HG03196 (cell line): ENCODE measurements at regions not wholly inside any gene's neighbourhood (a gene's known extent, or its start where the extent isn't known, plus 50 kb on each side); places are given as distances from the start of the nearest gene placed in this dataset.

Source experiments
- ATAC-seq: cut with Tn5 transposase; IDR thresholded peaks from one replicate; pipeline ENCODE4 v1.9.1; 2021; ENCODE audit not compliant: unreplicated experiment

DNA sequence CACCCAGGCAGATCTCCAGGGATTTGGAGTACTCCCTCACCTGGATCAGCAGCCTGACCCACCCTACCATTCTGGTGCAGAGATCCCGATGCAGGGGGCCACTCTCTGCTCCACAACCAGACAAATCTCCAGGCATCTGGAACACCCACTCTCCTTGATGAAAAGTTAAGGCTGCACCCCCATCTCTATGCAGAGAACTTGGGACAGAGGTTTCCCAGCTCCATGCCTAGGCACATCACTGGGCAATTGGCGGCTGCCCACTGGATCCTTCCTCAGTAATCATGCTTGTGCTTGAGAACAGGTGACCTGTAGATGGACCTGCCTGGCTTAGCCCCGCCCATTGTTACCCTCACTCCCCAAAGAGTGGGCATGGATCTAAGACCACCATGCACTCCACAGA, 624.9 kb downstream of the CBLN2 start:
- ATAC-seq = no peak

DNA sequence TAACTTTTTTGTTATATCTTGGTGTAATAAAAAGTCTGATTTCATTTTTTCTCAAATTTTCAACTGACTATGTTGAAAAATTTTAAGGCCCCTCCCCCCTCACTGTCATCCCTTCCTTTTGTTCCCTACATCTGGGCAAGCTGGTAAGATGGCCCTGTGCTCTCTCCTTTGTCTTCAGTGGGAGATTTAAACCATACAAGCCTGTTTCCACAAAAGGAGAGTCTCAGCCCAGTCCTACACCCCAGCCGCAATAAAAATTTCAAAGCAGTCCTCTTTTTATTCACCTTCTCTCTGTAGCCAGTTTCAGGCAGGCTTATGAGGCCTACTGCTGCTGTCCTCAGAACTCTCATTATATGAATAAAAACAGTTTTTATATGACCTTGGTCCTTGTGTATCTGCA, 630.5 kb downstream of the CBLN2 start:
- ATAC-seq = no peak

DNA sequence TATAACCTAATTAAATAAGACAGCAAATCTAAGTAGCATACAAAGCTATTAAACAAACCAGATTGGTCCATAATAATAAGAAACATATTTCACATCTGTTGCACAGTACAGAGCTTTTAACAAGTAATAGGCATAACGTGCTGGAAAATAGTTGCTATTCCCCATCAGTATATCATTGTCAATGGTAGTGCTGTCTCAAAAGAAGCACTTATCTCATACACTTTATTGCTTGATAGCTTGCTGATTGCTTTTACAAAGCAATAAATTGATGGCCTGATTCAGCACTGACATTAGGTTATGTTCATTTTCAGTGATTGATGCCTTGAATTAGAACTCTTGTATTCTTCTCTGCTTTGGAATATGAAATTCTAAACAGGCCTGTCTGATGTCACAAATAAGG, 641.7 kb downstream of the CBLN2 start:
- no peak for ATAC-seq

DNA sequence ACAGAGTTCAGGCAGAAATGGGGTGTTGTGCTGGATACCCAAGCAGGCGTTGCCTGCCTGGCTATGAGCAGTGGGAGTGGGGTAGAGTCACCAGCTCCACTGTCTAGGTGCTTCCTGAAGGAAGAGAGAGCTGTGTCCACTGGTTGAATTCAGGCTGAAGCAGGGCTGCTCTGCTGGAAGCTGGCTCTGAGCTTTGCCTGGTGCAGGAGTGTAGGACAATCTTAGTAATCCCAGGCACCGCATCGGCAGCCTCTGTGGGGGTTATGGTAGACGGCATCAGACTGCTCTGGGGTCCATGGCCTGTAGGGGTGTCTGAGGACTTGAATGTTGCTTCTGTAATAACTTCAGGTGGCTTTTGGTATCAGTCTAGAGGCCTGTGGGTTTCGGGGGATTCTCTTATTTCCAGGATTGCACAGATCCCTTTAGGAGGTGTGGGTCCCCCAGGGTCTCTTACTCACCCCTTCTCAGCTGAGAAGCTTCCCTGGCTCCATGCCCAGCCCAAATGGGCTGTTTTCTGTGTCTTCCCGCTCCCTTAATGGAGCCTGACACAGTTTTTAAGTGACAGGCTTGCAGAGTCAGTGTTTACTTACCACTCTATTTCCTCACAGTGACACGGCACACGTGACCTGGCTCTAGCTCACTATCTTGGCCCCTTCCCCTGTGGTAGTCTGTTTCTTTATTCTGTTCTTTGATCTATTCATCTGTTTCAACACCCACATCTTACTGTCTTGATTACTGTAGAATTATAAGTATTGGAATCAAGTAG, 644.3 kb downstream of the CBLN2 start:
- ATAC-seq = no peak

DNA sequence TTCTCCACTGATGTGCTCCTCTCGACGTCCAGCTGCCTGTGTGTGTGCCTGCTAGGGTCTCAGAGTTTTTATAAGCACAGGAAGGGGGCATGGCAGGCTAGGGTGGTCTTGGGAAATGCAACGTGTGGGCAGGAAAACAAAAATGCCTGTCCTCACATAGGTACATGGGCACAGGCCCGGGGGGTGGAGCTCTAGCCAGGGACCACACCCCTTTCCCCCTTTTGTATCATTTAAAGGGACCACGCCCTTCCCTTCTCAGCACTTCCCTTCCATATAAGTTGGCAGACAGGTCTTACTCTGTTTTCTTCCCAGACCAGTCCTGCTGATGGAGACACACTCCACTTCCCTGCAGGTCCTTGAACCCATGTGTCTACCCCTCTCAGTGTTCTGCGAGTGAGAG, 645.0 kb downstream of the CBLN2 start:
- no peak for ATAC-seq

DNA sequence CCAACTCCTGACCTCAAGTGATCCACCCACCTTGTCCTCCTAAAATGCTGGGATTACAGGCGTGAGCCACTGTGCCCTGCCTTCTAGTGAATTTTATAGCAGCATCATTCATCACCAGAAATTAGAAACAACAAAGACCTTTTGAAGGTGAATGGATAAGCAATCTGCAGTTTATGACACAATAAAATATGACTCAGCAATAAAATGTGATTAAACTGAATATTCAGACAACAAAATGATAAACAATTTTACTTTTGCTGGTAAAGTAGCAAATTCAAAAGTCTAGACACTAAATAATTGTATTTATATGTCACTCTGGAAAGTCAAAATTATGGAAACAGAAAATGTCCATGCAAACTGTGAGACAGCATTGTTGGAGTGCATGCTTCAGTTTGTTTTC, 656.6 kb downstream of the CBLN2 start:
- no peak for ATAC-seq

DNA sequence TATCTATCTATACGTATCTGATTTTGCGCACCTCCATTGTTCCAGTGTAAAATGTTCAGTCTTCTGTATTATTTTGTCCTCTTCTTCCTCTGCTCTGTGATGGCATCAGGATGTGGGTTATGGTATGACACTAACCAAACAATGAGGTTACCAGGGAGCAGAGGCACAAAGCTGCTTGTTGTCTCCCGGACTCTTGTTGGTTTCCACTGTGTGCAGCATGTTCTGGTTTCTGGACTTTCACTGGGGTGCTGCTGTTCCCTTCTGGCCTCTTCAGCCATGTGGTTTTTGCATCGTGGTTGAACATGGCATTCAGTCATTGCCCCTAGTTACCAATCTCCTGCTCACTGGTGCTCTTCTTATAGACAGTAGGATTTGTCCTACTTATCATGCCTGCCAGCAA, 665.9 kb downstream of the CBLN2 start:
- ATAC-seq = no peak

DNA sequence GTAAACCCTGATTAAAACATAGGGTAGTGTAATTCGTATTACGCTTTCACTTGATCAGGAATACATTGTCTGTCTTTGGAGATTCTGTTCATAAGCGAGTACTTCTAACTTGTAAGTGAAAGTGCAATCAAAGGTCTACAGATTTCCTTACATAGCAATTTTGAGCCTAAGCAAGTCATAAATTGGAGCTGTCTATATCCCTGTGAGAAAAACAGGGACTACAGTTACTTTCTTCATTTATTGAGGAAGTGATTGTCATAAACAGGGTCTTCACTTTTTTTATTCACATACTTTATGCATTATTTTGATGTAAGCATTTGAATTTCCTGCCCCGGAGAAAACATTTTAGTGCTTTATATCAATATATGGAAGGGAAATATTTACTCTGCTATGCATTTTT, 670.4 kb downstream of the CBLN2 start:
- no peak for ATAC-seq

DNA sequence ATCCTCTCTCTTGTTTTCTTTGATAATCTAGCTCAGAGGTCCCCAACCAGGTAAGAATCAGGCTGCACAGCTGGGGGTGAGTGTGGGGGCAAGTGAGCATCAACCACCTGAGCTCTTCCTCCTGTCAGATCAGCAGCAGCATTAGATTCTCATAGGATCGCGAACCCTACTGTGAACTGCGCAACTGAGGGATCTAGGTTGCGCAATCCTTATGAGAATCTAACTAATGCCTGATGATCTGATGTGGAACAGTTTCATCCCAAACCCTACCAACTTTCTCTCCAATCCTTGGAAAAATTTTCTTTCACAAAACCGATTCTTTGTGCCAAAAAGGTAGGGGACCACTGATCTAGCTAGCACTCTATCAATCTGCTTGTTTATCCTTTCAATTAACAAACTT, 678.3 kb downstream of the CBLN2 start:
- no peak for ATAC-seq

DNA sequence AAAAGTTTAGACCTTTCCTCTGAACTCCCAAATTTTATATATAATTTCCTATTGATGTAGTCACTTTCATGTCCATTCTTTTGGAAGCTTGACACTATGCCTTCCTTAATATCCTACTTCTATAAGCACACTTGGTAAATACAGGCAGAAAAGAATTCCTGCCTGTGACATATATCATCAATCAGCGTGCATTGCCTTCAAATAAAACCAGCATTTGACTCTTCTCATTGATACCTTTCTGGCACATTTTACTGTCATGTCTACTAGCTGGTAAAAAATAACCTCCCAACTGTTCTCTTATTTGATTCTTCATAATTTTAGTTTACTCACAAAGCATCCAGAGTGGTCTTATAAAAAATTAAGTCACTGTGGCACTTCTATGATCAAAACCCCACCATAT, 693.5 kb downstream of the CBLN2 start:
- ATAC-seq = no peak

DNA sequence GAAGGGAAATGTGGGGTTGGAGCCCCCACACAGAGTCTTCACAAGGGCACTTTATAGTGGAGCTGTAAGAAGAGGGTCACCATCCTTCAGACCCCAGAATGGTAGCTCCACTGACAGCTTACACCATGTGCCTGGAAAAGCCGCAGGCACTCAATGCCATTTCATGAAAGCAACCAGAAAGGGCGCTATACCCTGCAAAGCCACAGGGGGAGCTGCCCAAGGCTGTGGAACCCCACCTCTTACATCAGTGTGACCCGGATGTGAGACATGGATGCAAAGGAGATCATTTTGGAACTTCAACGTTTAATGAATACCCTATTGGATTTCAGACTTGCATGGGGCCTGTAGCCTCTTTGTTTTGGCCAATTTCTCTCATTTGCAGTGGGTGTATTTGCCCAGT, 694.7 kb downstream of the CBLN2 start:
- no peak for ATAC-seq

DNA sequence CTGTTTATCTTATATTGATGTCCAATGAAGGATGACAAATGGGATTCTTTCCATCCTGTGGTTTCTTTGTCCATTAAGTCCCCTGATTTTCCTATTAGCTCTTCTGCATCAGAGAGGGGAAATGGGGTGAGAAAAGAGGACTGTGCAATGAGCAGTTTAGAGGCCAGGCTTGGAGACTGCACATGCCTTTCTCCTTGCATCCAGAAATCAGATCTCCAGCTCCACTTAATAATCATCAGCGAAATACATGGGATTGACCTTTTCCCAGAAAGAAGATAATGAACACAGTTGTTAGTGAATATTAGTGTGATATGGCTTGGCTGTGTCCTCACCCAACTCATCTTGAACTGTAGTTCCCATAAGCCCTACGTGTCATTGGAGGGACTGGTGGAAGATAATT, 697.4 kb downstream of the CBLN2 start:
- no peak for ATAC-seq

DNA sequence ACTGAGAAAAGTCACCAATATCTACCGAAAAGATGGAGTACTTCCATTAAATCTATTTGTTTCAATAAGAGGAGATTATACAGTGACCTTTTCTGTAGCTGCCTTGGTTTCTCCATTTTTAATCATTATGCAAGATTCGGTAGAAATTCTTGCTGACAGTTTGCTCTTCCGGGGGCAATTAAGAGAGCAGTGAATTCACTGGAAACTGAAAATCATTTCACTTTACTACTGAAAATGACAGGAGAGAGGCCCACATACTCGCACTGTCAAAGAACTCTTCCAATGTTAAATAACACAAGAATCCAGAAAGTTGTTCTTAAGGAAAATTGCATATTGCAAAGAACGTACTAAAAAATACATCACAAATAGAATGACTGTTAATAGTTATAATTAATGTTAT, 699.3 kb downstream of the CBLN2 start:
- ATAC-seq = no peak

DNA sequence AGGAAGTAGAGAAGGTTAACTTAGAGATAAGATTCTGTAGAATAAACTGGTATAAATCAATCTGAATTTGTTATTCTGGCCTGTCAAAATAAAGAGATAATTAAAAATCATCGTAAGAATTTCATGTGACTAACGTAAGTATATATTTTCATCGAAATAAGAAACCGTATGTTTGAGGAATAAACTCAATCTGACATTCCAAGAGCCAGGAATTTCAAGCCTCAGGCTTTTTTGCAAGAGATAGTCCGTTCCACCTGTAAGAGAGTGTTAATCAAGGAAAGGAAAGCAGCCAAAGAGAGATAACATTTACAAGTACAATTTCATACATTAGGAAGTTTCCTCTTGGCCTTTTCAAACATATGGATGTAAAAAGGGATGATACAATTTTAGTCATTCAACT, 701.5 kb downstream of the CBLN2 start:
- no peak for ATAC-seq

DNA sequence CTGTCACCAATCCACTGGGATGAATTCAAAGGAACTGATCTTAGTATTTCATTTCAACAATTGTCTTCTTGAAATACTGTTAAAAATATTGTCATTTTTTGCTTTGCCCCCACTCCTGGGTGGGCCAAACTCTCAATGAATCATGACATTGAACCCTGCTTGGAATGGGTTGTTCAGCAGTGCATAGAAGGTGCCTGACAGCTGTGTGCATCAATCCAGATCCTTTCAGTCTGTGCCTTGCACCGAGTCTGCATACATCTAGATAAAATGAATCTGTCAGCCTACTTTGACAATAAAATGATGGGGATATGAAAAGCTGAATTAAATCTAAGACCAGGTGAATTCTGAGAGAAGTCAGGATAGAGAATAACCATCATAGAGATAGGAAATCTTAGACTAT, 706.6 kb downstream of the CBLN2 start:
- ATAC-seq = no peak

DNA sequence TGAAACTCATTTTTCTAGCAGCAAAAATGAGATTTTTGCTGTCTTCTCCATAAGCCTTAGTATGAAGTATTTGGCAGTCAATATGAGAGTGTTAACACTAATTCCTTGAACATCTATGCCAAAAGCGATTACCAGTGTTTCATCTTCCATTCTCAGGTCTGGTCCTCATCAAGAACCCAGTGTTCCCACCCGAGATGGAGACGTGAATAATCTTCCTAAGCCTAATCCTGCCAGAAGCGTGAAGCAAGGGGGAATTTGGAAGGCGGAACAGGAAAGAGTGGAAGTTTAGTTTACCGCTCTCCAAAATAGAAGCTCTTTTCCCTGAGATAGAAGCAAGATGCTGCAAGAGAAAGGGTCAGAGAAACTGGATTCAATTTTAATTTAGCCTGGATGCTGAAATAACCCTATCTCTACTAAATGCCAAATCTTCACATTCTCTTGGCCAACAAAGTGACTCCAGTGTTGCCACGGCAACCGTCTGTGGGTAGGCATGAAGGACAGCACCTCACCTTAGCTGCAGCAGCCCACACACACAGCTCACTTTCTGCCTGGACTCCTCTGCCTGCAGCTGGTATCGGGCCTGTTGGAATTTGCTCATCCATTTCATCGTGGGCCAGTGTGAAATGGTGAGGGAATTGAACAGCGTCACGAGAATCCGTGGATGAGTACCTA, 711.1 kb downstream of the CBLN2 start:
- ATAC-seq = no peak

DNA sequence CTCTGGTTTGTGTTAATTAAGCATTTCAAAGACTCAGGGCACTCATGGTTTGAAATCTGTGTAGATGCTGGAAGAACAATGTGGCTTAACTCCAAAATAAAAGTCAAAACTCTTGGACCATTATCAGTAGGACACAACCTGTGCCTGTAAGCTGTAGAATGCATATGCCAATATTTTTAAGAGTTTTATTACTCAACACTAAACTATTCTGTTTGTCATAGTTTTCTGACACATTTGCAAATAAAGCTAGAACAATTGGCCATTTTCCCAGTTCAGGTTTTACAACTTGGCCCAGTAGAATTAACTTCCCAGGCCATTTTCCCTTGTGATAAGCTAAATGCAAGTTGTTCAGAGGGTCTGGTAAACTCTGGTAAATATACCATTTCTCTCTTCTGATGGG, 713.1 kb downstream of the CBLN2 start:
- ATAC-seq = no peak

DNA sequence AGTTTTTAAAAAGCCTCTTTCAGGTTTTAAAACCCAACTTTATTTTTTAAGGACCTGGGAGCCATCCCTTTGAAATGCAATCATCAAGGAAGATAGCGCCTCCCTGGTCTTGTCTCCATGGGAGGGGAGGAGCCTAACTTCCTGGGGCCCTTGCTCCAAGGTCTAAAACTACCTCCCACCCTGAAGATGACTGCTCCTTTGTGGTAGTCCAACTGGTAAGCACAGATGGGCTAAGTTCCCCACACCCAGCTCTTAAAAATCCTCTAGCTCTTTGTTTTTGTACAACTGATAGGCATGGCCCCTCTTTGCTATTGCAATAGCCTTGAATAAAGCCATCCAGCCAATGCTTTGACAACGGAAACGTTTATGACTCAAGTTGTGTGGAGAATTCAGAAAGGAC, 716.8 kb downstream of the CBLN2 start:
- ATAC-seq = no peak

DNA sequence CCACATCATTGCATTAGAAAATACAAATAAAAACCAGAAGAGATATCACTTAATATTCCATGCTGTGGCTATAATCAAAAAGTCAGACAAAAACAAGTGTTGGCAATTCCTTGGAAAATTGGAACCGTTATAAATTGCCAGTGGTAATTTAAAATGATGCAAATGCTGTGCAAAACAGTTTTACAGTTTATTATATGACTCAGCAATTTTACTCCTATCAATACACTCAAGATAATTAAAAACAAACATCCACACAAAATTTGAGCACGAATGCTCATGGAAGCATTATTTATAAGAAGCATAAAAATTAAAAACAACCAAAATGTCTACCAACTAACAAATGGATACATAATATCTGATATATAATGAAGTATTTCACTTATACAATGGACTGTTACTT, 728.8 kb downstream of the CBLN2 start:
- no peak for ATAC-seq

DNA sequence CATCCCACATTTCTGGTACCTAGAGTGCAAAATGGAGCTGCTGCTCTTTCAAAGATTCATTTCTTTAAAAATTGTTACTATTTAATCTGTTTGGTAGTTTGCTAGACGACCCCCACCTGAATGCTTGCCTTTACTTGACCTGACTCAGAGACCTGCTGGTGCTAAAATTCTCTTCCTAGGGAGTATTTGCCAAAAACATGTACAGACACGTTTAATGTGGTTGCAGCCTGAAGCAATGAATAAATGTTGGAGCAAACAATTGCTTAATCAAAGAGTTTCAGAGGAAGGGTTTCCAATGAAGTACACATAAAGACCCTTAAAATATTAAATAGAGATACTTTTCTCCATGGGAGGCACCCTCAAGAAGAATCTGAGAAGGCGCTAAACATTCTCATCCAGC, 734.4 kb downstream of the CBLN2 start:
- no peak for ATAC-seq

DNA sequence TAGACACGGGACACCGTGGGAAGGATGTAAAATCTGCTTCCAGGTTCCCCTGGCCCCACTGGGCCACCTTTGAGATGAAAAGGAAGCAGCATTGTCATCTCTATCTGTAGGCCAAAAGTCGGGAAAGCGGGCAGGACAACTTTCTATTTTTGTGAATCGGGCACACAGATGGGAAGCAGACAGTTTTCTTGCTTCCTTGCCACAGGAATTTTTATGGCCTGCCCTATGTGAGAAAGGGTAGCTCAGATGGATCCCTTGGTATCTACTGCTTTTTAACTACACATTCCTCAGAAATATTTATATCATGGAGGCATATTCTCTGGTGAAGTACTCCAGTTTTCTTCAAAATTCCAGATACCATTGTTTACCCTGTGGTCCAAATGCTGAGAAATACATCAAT, 735.5 kb downstream of the CBLN2 start:
- ATAC-seq = no peak

DNA sequence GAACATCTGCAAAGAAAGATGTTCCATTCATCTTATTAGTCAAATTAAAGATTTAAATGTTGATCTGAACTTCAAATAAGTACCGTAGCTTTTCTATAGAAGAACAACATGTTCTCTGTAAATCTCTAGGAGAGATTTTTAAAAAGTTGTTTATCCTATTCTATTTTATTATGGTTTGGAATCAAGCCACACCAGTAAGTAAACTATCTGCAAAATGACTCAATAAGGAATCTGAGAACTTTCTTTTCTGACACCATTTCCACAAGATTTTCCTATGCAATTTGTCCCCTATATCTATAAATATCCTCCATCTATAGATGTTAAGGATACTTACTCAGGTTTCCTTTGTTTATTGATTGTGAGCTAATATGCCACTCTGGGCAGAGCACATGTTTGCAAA, 736.6 kb downstream of the CBLN2 start:
- no peak for ATAC-seq
